ENCODE measurements at regions not wholly inside any gene's neighbourhood (a gene's known extent, or its start where the extent isn't known, plus 50 kb on each side); places are given as distances from the start of the nearest gene placed in this dataset.

DNA sequence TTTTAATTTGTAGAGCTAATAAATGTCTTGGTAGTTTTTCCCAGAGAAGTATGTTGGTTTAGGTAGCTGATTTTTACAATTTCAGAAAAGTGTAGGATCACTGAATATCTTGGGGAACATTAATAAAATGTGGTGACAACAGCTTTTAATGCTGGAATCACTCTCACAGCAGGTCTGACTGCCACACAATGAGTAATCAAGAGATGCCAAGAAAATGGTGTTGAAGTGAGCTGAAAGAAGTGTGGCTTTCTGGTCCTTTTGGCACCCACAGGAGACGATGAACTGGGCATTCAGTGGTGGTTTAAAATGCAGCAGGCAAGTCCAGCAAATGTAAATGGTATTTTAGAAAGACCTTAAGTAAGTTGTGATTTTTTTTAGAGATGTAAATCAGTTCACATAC is 175.8 kb downstream of the CBLN2 start:
- DNase-seq (ENCODE audit: low read depth, low spot score) = no peak

DNA sequence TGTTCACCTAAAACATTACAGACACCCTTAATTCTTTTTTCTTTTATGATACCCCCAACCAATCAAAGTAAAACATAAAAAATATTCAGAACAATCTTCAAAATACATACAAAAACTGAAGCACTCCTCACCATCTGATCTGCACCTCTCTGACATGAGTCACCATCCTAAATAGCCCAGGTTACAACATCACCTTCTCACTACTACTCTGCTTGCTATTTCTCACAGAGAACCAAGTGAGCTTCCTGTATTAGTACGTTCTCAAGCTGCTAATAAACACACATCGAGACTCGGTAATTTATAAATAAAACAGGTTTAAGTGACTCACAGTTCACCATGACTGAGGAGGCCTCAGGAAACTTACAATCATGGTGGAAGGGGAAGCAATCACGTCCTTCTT is 183.5 kb downstream of the CBLN2 start:
- no peak for DNase-seq (ENCODE audit: low read depth, low spot score)

DNA sequence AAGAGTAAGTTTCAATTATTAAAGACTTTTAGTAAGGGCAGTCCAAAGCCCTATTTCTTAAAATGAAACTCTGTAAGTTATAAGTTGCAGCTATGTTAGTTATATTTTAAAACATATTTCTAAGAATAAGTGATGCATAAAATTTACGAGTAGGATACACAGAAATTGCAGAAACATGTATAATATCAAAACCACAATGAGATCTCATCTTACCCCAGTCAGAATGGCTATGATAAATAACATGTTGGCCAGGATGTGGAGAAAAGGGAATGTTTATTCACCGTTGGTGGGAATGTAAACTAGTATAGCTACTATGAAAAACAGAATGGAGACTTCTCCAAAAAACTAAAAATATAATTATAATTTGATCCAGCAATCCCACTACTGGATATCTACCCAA is 201.2 kb downstream of the CBLN2 start:
- no peak for DNase-seq (ENCODE audit: low read depth, low spot score)

DNA sequence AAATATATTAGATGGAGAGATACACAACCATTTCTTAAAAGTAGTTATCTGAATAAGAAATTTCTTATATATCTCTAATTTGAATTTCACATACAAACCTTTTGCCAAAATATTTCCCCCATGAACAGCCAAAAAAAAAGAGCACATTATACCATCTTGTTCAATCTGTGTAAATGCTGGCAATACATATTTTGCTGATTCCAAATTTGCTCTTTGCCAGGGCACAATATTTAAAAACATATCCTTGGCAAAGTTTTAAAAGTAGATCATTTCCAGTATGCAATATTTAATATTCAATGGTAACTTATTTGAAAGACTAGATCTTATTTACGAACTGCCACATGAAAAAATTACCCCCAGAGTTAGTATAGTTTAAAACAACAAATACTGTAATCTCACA is 204.2 kb downstream of the CBLN2 start:
- DNase-seq (ENCODE audit: low read depth, low spot score) = no peak

DNA sequence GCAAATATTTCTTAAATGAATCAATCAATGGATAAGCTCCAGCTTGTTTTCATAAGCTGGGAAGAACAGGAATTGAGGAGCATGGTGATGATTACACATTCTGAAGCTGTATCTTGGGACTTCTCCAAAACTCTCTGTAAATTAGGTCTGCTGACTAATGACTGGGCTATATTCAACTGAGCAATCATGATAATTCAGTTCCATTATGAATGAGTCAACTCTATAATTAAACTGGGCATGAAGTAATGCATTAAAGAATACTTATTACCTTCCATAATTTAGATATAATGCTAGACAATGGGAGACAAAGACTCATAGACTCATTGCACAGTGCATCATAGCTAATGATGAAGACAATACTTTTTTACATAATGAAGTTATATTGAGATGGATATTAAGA is 207.4 kb downstream of the CBLN2 start:
- DNase-seq (ENCODE audit: low read depth, low spot score) = no peak

DNA sequence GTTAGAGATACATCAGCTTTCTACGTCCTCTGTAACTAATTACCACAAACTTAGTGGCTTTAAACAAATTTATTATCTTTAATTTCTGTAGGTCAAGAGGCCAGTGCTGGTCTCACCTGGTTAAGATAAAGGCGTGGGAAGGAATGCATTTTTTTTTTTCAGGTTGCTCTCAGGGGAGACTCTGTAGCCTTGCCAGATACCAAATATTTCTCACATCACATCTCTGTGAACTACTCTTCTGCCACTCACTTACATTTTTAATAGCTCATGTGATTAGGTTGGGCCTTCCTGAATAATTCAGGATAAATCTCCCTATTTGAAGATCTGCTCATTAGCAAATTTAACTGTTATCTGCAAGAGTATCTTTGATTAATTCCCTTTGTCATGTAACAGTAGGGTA is 214.6 kb downstream of the CBLN2 start:
- no peak for DNase-seq (ENCODE audit: low read depth, low spot score)

DNA sequence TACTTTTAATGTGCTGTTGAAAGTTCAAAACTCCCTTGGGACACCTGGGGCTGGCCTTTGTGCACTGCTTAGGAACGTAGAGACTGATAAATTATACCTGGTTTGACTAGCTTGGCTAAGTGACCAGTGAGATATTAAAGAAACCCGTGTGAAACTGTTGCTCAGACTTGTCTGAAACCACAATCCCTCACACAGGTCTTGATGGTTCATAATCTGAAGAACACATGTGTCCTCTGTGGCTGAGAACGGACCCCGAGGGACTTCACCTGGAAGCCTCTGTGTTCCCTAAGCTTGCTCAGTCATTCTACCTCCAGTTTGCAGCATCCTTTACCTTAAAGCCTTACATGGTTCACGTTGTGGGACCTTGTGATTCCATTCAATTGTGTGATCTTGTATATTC is 218.8 kb downstream of the CBLN2 start:
- no peak for DNase-seq (ENCODE audit: low read depth, low spot score)

DNA sequence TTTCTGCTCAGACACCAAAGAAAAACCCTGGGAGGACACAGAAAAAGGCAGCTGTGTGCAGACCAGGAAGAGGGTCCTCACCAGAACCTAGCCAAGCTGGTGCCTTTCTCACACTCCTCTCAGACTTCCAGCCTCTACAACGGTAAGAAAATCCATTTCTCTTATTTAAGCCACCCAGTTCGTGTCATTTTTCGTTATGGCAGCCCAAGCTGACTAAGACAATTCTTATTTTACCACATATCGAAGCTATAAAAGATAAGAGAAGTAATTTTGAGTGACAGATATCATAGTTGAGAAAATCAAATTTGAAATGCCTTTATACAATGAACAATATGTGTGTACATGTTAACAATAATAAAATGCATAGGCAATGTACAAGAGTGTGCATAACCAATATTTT is 219.5 kb downstream of the CBLN2 start:
- no peak for DNase-seq (ENCODE audit: low read depth, low spot score)

DNA sequence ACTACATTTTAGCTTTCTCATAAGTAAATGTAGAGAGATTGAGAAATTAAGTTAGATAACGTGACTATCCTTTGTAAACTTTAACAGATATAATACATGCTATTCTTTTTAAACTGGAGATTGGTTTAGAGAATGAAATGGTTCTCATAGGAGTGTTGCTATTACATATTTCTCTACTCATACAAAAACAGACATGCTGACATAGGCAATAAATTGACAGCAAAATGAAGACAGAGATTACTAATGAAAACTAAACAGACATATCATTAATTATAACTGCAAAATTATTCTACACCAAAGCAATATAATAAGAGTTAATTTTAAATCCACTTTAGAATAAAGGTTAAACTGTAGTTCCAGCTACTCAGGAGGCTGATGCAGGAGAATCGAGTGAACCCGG is 227.6 kb downstream of the CBLN2 start:
- no peak for DNase-seq (ENCODE audit: low read depth, low spot score)

DNA sequence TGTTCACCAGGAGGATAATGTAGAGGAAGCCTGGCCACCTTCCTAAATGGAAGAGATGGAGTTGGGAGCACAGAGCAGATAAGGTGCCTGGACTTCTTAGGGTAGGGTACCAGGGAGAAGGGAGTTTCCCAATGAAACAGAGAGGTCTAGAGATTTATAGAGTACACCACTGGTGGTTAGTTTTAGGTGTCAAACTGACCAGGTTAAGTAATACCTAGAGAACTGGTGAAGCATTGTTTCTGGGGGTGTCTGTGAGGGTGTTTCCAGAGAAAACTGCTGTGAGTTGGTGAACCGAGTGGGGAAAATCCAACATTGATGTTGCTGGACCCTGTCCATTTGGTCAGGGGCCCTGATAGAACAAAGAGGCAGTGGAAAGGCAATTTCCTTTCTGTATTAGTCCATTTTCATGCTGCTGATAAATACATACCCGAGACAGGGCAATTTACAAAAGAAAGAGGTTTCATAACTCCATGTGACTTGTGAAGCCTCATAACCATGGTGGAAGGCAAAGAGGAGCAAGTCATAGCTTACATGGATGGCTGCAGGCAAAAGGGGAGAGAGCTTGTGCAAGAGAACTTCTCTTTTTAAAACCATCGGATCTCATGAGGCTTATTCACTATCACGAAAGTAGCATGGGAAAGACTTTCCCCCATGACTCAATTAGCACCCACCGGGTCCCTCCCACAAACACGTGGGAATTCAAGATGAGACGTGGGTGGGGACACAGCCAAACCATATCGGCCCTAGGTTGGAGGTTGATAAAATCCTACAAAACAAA is 260.8 kb downstream of the CBLN2 start:
- DNase-seq (ENCODE audit: low read depth, low spot score) = no peak

DNA sequence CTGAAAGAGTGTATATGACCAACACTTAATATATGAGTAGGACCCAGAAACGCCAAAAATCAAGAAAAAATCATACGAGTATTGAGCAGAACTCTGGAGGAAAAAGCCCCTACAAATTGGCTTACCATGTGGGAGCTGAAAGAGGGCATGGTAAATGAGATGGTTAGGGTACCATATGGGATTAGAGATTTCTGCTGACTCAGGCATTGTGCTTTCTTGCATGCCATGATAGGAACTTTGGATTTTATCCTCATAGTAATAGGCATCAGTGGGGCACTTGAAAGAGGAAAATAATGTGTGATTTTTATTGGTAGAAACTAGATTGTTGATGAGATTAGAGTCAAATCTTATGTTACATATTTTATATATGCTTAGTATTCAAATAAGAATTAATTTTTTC is 271.1 kb downstream of the CBLN2 start:
- no peak for DNase-seq (ENCODE audit: low read depth, low spot score)

DNA sequence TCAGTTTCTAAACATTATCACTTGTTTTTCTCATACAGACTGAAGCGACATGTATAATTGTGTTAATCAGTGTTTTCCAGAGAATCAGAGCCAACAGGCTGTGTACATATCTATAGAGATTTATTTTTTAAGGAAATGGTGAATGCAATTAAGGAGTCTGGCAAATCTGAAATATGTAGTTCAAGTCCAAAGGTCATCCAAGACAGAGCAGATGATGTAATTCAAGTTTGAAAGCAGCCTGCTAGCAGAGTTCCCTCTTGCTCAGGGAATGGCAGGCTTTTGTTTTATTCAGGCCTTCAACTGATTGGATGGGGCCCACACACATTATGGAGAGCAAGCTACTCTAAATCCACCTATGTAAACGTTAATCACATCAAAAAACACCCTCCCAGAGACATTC is 282.6 kb downstream of the CBLN2 start:
- no peak for DNase-seq (ENCODE audit: low read depth, low spot score)

DNA sequence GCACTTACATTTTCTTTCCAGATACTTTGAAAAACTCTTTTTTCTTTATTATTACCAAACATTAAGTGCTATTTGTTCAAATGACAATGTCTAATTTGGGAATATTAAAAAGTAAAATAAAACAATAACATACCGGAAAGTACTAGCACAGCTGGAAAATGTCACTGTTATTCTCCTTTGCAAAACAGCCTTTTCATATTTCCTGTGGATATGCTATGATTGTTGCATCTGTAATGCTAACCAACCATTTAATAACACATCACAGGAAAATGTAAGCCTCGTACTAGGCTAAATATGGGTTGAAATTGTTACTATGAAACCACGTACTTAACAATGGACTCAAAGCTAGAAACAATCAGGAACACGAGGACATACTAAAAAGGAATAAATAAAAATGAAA is 298.1 kb downstream of the CBLN2 start:
- DNase-seq (ENCODE audit: low read depth, low spot score) = no peak

DNA sequence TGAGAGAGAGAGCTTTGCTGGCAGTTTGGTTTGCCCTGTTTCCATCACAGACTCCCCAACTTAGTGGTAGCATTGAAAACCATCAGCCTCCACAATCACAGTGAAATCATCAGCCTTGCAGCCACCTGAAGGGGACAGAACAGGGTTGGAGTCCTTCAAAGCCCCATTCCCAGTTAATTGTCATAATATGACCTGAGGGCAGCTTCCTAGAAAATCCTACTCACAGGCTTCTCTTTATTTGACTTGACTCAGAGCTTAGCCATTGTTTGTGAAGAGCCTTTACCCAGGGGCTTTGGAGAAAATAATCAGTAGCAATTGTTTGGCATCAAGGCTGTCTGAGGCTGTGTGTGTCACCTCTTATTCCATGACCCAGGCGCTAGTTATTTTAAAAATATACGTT is 308.7 kb downstream of the CBLN2 start:
- DNase-seq (ENCODE audit: low read depth, low spot score) = no peak

DNA sequence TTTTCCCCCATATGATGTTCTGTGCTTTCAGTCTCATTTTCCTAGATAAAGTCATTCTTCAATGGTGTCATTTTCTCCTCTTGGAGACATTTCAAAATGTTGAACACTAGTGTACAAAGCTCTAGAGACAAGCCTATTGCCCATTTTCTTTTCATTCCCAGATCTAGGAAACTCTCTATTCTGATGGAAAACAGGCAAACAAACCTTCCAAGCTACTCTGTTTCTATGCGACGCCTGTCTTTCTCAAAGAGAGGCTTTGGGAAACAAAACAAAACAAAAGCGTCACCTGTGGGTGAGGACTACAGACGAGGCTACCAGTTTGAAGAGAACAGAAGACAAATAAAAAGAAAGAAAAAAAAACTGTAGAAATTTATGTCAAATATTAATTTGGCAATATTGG is 311.0 kb downstream of the CBLN2 start:
- no peak for DNase-seq (ENCODE audit: low read depth, low spot score)

DNA sequence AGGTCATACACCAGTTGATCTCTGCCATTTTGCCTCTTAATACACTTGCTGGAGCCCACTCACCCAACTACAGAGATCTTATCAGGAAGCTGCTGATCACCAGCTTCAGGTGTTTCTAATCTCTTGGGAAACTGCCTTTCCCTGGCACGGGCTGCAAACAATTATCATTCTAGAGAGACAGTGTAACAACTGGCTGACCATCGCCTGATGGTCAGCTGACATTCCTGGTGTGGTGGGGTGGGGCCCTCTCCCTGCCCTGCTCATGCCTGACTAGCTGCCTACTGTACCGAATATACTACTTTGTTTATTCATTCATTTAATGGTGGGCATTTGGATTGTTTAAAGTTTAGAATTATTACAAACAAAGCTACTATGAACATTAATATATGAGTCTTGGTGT is 311.5 kb downstream of the CBLN2 start:
- no peak for DNase-seq (ENCODE audit: low read depth, low spot score)

DNA sequence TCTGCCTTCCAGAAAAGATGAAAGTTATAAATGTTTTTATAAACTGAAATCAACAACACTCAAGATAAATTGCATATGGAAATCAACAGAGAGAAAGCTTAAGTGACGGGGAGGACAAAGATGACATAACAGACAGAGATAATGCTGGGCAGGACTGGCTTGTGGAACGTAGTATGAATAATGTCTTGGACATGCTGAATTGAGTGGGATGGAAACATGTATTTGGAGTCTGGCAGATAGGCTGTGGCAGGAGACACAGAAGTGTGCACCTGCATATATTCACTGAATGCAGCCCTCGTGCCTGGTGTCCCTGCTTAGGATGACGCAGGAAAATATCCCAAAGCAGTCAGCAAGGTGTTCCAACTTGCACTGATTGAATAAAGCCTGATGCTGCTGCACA is 318.2 kb downstream of the CBLN2 start:
- DNase-seq (ENCODE audit: low read depth, low spot score) = no peak

DNA sequence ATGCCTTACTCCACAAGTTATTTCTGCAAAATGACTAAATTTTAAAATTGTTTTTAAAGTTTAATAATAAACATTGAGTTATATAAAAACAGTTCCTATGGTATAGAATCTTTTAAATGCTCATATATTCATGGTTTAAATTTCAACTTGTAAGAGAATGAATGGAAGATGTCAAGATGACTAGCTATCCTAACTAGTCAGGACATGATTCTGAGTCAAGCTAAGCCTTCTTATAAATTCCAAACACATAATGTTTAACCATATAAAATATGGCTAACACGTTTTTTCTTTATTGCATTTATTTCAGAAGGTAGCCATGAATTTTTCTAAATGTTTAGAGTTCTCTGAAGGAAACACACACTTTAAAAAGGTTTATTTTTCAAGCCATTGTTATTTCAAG is 320.4 kb downstream of the CBLN2 start:
- DNase-seq (ENCODE audit: low read depth, low spot score) = no peak

DNA sequence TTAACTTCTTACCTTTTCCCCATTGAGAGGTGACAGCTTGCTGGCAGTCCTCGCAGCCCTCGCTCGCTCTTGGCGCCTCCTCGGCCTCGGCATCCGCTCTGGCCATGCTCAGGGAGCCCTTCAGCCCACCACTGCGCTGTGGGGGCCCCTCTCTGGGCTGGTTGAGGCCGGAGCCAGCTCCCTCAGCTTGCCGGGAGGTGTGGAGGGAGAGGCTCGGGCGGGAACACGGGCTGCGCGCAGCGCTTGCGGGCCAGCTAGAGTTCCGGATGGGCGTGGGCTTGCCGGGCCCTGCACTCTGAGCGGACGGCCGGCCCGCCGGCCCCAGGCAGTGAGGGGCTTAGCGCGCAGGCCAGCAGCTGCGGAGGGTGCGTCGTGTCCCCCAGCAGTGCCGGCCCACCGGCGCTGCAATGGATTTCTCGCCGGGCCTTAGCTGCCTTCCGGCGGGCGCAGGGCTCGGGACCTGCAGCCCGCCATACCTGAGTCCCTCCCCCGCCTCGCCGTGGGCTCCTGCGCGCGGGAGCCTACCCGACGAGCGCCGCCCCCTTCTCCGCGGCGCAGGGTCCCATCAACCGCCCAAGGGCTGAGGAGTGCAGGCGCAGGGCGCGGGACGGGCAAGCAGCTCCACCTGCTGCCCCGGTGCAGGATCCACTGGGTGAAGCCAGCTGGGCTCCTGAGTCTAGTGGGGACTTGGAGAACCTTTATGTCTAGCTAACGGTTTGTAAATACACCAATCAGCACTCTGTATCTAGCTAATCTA is 335.0 kb downstream of the CBLN2 start:
- no peak for DNase-seq (ENCODE audit: low read depth, low spot score)

DNA sequence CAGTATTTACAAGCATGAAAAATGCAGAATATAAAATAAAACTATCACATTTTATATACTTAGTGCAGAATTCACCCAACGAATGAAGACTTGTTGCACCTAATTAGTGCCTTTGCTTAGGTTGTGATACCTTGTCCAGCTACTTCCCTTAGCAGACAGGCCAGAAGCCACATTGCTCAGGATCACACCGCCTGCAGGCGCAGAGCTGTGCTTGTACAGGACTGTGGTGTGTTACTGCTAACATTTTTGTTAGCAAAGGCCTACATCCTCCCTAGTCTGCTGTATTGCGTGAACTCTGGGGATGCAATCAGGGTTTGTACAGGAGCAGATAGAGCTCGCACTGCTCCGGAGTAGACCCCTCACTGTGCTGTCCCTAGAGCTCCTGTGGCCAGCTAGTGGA is 336.9 kb downstream of the CBLN2 start:
- no peak for DNase-seq (ENCODE audit: low read depth, low spot score)

DNA sequence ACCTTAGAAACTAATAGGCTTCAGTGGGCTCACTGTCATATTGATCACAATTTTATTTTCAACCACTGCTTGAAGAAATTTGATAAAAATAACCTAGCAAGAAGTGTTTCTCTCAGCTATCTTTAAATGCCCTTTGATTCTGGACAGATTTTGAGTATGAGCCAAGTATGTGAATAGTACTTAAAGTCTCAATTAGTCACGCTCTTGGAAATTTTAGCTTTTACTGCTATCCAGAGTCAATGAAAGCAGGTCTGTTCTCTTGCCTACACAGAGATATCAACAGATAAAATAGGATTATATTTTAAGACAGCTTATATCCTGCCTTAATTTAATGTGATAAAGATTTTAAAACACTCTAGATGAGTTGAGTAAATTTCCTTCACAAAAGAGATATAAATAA is 337.3 kb downstream of the CBLN2 start:
- DNase-seq (ENCODE audit: low read depth, low spot score) = no peak

DNA sequence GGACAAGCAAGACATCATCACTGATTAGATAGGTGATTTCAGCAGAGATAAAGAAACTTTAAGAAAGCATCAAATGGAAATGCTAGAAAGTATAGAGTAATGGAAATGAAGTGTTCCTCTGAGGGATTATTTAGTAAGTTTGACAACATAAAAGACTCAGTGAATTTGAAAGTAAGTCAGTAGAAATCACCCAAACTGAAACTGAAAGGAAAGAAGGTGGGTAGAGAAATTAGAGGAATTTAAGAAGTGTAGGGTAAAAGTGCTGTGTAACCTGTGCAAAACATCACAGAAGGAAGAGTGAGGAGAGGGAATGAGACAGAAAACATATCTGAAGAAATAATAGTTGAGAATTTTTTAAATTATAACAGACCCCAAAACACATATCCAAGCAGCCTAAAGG is 343.1 kb downstream of the CBLN2 start:
- no peak for DNase-seq (ENCODE audit: low read depth, low spot score)

DNA sequence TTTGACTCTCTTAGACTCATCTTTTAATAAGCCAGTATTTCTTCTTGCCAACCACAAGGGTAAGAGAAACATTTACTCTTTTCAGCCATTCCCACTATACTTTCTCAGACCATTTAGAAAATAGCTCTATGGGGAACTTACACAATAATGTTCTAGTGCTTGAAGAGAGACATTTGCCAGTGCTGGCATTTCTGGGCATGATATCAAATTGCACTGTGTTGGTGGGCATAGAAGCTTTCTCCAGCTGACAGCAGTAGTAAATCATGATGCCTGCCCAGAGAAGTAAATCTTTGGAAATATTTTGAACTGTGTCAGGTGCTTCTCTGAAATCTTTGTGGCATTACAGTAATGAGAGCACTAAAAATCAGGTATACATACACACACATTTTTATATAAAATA is 346.6 kb downstream of the CBLN2 start:
- no peak for DNase-seq (ENCODE audit: low read depth, low spot score)

DNA sequence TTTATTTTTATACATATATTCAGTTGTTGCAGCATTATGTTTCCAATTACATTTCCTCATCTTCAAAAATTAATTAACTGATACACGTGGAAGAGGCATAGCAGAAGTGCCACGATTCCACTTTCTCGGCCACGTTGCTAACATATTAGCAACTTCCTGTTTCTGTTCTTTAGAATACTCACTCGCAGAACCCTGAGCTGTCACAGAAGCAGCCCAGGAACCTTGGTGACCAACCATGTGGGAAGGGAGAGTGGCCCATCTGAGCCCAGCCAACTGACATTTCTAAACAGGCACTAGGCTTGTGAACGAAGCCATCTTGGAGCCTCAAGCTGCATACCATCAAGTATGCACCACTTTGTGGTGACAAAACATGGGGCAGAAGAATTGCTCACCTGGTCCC is 350.1 kb downstream of the CBLN2 start:
- DNase-seq (ENCODE audit: low read depth, low spot score) = no peak

Data from activated CD4-positive, CD25-positive, alpha-beta regulatory T cell treated with anti-CD3 and anti-CD28 coated beads, Interleukin-2, amount 50 U/mL, for 16 hours (primary cell).